Upper lobe of right lung (tissue), 1 donor: ENCODE measurements at regions not wholly inside any gene's neighbourhood (a gene's known extent, or its start where the extent isn't known, plus 50 kb on each side); places are given as distances from the start of the nearest gene placed in this dataset.
A peak's percentile ranks its signal among the peaks of the same experiment; 100 is the strongest.

Experiments
- ATAC-seq: fragments of 200-7000 bp; cut with Tn5 transposase; one replicate; pipeline ENCODE4 v1.9.1; 2020; ENCODE audit warnings: mild to moderate bottlenecking, moderate library complexity
- DNase-seq: peaks from one replicate; pipeline ENCODE4 v3.0.0-alpha.2; 2020
- H3K27ac ChIP-seq: fragments of 200-600 bp; one replicate; pipeline ENCODE4 v1.8.0; 2022
- H3K27me3 ChIP-seq: fragments of 200-600 bp; one replicate; pipeline ENCODE4 v1.8.0; 2022; ENCODE audit warnings: mild to moderate bottlenecking
- H3K36me3 ChIP-seq: fragments of 200-600 bp; one replicate; pipeline ENCODE4 v1.8.0; 2022
- H3K4me1 ChIP-seq: fragments of 200-600 bp; one replicate; pipeline ENCODE4 v1.8.0; 2022
- H3K4me3 ChIP-seq: fragments of 200-600 bp; one replicate; pipeline ENCODE4 v1.8.0; 2022; ENCODE audit warnings: mild to moderate bottlenecking
- H3K9me3 ChIP-seq: fragments of 200-600 bp; one replicate; pipeline ENCODE4 v1.8.0; 2022
- CTCF ChIP-seq: fragments of 200-600 bp; IDR thresholded peaks from one replicate; pipeline ENCODE4 v1.8.0; 2022; ENCODE audit warnings: antibody characterized with exemption
- intact Hi-C: fragments of 100-400 bp; cut with DNase I; formaldehyde crosslinking; loops from one replicate; pipeline ENCODE4 v1.11.0; 2022
- donor health status: DM: no; HTN: yes; CAD: no; lungs with severe emphysema.

- no peak overlapping the region for H3K4me3 ChIP-seq
- TF ChIP-seq CTCF, result no peak
- no peaks in the 10 kb centered on the region for H3K4me1 ChIP-seq
- ATAC-seq (no peak), DNase-seq (no peak)
- H3K9me3 ChIP-seq, result no peaks in the 10 kb centered on the region
- no peaks in the 10 kb centered on the region for H3K27me3 ChIP-seq
- intact Hi-C loops, result no loop called here
- H3K27ac ChIP-seq, result no peak overlapping the region
- H3K36me3 ChIP-seq, result no peaks in the 10 kb centered on the region
These were observed 179.1 kb upstream of the MIR17HG start for GRCh38 chr13:91168386-91168711.

GRCh38 chr13:91169321-91170050 is 178.0 kb upstream of the MIR17HG start:
- Histone ChIP-seq H3K4me3 (no peak overlapping the region), H3K27ac (no peak overlapping the region), H3K9me3 (no peaks in the 10 kb centered on the region), H3K27me3 (peaks cover 2% of the 10 kb centered on the region), H3K36me3 (no peaks in the 10 kb centered on the region), H3K4me1 (no peaks in the 10 kb centered on the region)
- no peak for ATAC-seq
- intact Hi-C loops, result no loop called here
- no peak for DNase-seq
- TF ChIP-seq CTCF, result no peak

- H3K27me3 ChIP-seq, result peaks cover 13% of the 10 kb centered on the region
- no peak for TF ChIP-seq CTCF
- H3K4me1 ChIP-seq, result no peaks in the 10 kb centered on the region
- no peaks in the 10 kb centered on the region for H3K36me3 ChIP-seq
- no peak overlapping the region for H3K27ac ChIP-seq
- ATAC-seq (no peak), DNase-seq (no peak)
- no peak overlapping the region for H3K4me3 ChIP-seq
- no peaks in the 10 kb centered on the region for H3K9me3 ChIP-seq
- intact Hi-C loops, result no loop called here
These were observed 175.3 kb upstream of the MIR17HG start for GRCh38 chr13:91172160-91172559.

GRCh38 chr13:91174886-91175501 is 172.5 kb upstream of the MIR17HG start:
- TF ChIP-seq CTCF, result no peak
- peak; percentile 56 for DNase-seq
- Histone ChIP-seq H3K27me3 (peaks cover 13% of the 10 kb centered on the region), H3K36me3 (no peaks in the 10 kb centered on the region), H3K4me3 (peak overlapping the region; percentile 41), H3K27ac (no peak overlapping the region), H3K4me1 (no peaks in the 10 kb centered on the region), H3K9me3 (no peaks in the 10 kb centered on the region)
- peak; percentile 47 for ATAC-seq
- intact Hi-C loops, result no loop called here

GRCh38 chr13:91178099-91178498 is 169.4 kb upstream of the MIR17HG start:
- no peak for TF ChIP-seq CTCF
- peaks cover 13% of the 10 kb centered on the region for H3K27me3 ChIP-seq
- DNase-seq (no peak), ATAC-seq (no peak)
- intact Hi-C loops, result no loop called here
- no peak overlapping the region for H3K4me3 ChIP-seq
- H3K36me3 ChIP-seq, result no peaks in the 10 kb centered on the region
- no peaks in the 10 kb centered on the region for H3K4me1 ChIP-seq
- H3K27ac ChIP-seq, result no peak overlapping the region
- H3K9me3 ChIP-seq, result no peaks in the 10 kb centered on the region
